T-helper 2 cell treated with Interferon-gamma antibody and Interleukin-4, amounts not matched to agents 5 μg/mL and 100 μg/mL, for 36 hours (primary cell): ENCODE measurements at regions not wholly inside any gene's neighbourhood (a gene's known extent, or its start where the extent isn't known, plus 50 kb on each side); places are given as distances from the start of the nearest gene placed in this dataset.

Experiments
- DNase-seq: peaks from one replicate; pipeline ENCODE4 v3.0.0; 2021; ENCODE audit warnings: low spot score
- H3K27ac Mint-ChIP-seq: one replicate; pipeline ENCODE4 v1.8.0; 2021; ENCODE audit warnings: mild to moderate bottlenecking, mixed read lengths
- H3K27me3 Mint-ChIP-seq: one replicate; pipeline ENCODE4 v1.8.0; 2021; ENCODE audit warnings: low read depth, mixed read lengths
- H3K36me3 Mint-ChIP-seq: one replicate; pipeline ENCODE4 v1.8.0; 2021; ENCODE audit warnings: low read depth, mixed read lengths
- H3K4me1 Mint-ChIP-seq: one replicate; pipeline ENCODE4 v1.8.0; 2021; ENCODE audit warnings: low read depth, mixed read lengths
- H3K4me3 Mint-ChIP-seq: one replicate; pipeline ENCODE4 v1.8.0; 2022; ENCODE audit warnings: mild to moderate bottlenecking, moderate library complexity, mixed read lengths
- H3K9me3 Mint-ChIP-seq: one replicate; pipeline ENCODE4 v1.8.0; 2021; ENCODE audit warnings: mixed read lengths

DNA sequence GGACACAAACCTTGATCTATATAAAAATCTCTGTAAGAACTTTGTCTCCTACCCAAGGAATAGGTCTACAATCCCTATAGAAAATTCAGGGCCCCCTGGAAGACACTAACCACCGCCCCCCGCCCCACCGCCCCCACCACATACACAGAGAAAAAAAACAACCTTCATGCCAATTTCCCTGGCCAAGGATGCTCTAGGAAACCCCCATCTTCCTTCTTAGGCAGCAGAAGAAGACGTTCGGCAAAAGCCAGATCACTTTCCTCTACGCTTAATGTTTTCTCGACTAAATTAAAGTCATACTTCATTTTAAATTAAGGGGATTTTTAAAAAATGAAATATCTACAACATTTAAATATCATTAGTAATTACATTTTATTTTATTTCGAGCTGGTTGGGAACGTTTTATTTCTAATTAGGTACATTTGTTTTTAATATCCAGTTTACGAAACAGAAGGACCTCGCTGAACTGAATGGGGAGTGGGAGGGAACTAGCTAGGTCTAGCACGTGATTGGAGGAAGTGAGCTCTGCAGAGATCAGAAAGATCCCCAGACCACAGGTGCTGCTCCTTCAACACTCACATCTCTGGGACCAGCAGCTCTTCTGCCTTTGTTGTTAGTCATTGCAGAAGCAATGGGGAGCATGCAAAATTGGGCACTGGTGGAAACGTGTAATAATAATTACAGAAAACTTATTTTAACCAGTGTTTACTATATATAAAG lies 472.3 kb downstream of the MN1 start:
- no peak overlapping the region for H3K27ac Mint-ChIP-seq
- no peaks in the 10 kb centered on the region for H3K9me3 Mint-ChIP-seq
- DNase-seq: no peak
- peaks cover 3% of the 10 kb centered on the region for H3K27me3 Mint-ChIP-seq
- no peak overlapping the region for H3K4me3 Mint-ChIP-seq
- no peaks in the 10 kb centered on the region for H3K36me3 Mint-ChIP-seq
- no peaks in the 10 kb centered on the region for H3K4me1 Mint-ChIP-seq

DNA sequence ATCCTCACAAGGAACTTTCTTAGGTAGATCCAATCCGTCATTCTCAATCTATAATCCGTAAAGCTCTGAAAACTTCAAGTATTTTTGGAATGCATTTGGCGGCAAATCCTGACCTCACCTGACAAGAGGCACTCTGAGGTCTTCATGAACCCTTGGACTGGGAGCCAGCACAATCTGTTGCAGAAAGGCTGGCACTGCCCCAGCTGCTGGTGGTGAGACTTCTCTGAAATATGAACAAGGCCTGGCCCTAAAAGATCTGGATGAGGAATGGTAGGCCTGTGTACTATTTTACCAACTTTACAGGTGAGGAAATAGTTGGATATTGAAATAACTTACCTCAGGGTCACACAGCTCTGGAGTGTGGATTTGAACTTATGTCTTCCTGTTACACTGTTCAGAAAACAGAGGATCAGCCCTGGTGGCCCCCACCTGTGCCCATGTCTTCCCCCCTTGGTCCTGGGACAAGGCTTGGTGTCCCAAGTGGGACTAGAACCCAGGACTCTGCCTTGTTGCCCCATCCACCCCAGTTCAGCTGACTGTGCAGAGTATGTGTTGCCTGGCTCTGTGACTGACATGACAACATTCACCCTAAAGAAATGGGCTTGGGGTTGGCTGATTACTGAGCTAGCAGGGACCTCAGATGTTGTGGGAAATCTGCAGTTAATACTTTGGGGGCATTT lies 471.4 kb downstream of the MN1 start:
- Mint-ChIP-seq H3K9me3 (no peaks in the 10 kb centered on the region), H3K27me3 (peaks cover 3% of the 10 kb centered on the region), H3K4me3 (no peak overlapping the region), H3K27ac (no peak overlapping the region), H3K4me1 (no peaks in the 10 kb centered on the region), H3K36me3 (no peaks in the 10 kb centered on the region)
- DNase-seq: no peak

GRCh38 chr22:27331526-27332281 lies 469.9 kb downstream of the MN1 start:
- H3K4me3 Mint-ChIP-seq: no peak overlapping the region
- no peaks in the 10 kb centered on the region for H3K9me3 Mint-ChIP-seq
- no peaks in the 10 kb centered on the region for H3K36me3 Mint-ChIP-seq
- H3K4me1 Mint-ChIP-seq: no peaks in the 10 kb centered on the region
- DNase-seq: no peak
- H3K27me3 Mint-ChIP-seq: peaks cover 3% of the 10 kb centered on the region
- H3K27ac Mint-ChIP-seq: no peak overlapping the region

DNA sequence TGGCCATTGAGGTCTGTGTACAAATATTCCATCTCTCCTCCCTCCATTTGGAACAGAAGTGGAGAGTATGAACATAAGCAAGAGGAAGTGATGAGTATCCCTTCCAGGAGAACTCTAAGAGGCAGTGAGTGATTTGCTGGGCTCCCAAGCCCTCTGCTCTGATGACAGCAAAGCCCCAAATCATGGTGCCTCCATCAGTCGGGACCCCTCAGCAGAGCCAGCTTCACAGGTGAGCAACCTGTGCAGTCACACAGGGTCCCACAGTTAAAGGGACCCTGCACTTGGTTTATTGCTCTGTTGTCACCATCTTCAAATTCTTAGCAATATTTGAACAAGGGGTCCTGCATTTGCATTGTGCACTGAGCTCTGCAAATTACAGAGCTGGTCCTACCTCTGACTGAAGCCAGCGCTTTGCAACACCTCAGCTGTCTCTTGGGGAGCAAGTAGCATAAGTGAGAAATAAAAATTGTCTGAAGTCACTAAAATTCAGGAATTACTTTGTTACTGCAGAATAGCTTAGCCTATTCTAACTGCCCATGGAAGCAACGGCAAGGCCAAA lies 466.4 kb downstream of the MN1 start:
- Mint-ChIP-seq H3K4me1 (no peaks in the 10 kb centered on the region), H3K27ac (no peak overlapping the region), H3K4me3 (no peak overlapping the region), H3K27me3 (peaks cover 3% of the 10 kb centered on the region), H3K9me3 (no peaks in the 10 kb centered on the region), H3K36me3 (no peaks in the 10 kb centered on the region)
- DNase-seq: no peak

DNA sequence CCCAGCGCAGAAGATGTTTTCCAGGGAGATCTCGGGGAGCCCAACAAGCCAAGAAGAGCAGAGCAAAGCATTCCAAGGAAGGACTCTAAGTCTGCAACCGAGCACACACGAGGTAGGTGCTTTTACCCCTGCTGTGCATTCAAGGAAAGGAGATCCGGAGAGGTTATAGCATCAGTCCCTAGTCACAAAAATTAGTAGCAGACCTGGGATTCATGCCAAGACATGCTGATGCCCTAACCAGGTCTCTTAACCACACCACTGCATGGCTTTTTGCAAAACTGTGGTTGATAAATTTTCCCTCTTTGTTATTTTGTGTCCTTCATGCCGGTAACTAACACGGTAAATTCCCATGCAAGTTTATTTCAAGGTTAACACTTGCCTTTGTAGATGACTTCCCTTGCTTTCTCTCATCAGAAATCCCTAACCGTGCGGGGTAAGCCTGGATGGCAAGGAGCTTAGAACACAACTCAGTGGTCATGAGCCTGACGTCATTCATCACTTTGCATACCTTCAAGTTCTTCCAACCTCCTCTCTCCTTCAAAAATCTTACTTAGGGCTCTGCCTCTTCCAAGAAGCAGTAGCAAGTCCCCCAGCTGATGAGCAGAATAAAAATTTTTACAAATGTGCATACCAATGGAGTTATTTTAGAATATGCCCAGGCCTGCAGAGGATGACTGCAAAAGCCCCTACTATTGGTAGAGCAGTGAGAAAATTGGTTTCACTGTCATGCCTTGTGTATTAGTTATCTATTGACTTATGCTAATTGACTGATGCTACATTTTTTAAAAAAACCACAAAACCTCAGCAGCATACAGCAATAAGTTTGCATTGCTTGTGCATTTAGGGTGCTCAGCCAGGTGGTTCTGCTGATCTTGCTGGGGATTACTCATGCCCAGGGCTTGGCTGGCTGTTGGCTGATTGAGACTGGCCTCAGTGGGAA lies 465.1 kb downstream of the MN1 start:
- Mint-ChIP-seq H3K36me3 (no peaks in the 10 kb centered on the region), H3K27ac (no peak overlapping the region), H3K4me1 (no peaks in the 10 kb centered on the region), H3K4me3 (no peak overlapping the region), H3K27me3 (no peaks in the 10 kb centered on the region), H3K9me3 (no peaks in the 10 kb centered on the region)
- DNase-seq: no peak

GRCh38 chr22:27337676-27338075 lies 463.9 kb downstream of the MN1 start:
- Mint-ChIP-seq H3K4me3 (no peak overlapping the region), H3K27ac (no peak overlapping the region), H3K9me3 (no peaks in the 10 kb centered on the region), H3K36me3 (no peaks in the 10 kb centered on the region), H3K27me3 (no peaks in the 10 kb centered on the region), H3K4me1 (no peaks in the 10 kb centered on the region)
- no peak for DNase-seq

DNA sequence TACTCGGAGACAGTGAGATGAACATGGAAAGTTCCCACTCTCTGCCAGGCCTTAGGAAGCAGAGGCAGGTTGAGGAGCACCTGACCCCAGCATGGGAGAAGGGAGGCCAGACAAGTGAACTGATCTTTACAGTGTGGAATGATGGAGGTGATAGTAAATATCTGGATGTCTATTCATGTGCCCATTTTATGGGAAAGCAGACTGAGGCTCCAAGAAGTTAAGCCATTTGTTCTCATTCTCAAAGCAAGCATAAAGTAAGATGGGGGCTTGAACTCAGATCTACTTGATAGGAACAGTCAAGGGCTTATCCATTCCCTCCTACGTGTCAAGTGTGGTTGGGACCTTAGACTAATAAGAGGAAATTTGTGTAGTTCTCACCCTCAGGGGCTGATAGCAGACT lies 461.5 kb downstream of the MN1 start:
- Mint-ChIP-seq H3K36me3 (no peaks in the 10 kb centered on the region), H3K4me3 (no peak overlapping the region), H3K27ac (no peak overlapping the region), H3K4me1 (no peaks in the 10 kb centered on the region), H3K27me3 (no peaks in the 10 kb centered on the region), H3K9me3 (no peaks in the 10 kb centered on the region)
- DNase-seq: no peak

DNA sequence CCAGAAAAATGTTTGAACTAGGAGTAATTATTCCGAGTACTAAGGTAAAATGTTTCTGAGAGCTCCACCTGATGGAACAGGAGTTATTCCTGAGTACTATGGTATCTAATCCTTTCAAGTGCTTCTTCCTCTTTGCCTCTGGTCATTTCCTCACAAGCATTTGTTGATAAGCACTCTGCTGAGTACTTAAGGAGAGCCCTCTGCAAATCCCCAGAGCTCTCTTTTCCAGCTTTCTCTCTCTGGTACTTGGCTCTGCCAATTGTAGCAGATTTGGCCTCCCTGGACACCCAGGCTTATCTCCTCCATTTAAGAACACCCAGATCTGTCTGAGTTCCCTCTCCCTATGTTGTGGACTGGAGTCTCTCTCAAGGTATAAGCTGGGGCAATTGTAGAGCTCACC lies 457.0 kb downstream of the MN1 start:
- no peak overlapping the region for H3K27ac Mint-ChIP-seq
- no peaks in the 10 kb centered on the region for H3K4me1 Mint-ChIP-seq
- H3K36me3 Mint-ChIP-seq: no peaks in the 10 kb centered on the region
- DNase-seq: no peak
- H3K9me3 Mint-ChIP-seq: no peaks in the 10 kb centered on the region
- no peaks in the 10 kb centered on the region for H3K27me3 Mint-ChIP-seq
- H3K4me3 Mint-ChIP-seq: no peak overlapping the region

- H3K27ac Mint-ChIP-seq: no peak overlapping the region
- H3K27me3 Mint-ChIP-seq: no peaks in the 10 kb centered on the region
- H3K4me3 Mint-ChIP-seq: no peak overlapping the region
- H3K9me3 Mint-ChIP-seq: no peaks in the 10 kb centered on the region
- no peaks in the 10 kb centered on the region for H3K4me1 Mint-ChIP-seq
- DNase-seq: no peak
- H3K36me3 Mint-ChIP-seq: no peaks in the 10 kb centered on the region
Observed at GRCh38 chr22:27345691-27346090, 455.9 kb downstream of the MN1 start.

- Mint-ChIP-seq H3K4me1 (no peaks in the 10 kb centered on the region), H3K27ac (no peak overlapping the region), H3K9me3 (no peaks in the 10 kb centered on the region), H3K27me3 (no peaks in the 10 kb centered on the region), H3K4me3 (no peak overlapping the region), H3K36me3 (no peaks in the 10 kb centered on the region)
- no peak for DNase-seq
Observed at GRCh38 chr22:27347951-27348350, 453.6 kb downstream of the MN1 start.

DNA sequence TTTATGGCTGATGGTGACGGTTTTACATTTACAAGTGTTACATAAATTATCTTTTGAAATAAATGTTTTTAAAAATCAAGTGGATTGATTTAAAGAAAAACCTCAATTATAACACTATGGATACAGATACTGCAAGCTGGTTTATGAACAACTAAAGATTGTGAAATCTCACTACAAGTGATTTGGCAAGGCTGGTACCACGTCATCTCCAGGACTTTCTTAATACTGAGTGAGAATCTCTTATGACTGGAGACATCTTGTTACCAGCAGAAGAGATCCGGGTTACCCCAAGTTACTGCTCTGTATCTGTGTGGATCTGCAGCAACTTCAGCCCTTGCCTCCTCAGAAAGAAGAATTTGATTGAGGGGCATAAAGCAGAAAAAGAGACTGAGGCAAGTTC lies 452.9 kb downstream of the MN1 start:
- no peak for DNase-seq
- Mint-ChIP-seq H3K4me3 (no peak overlapping the region), H3K9me3 (no peaks in the 10 kb centered on the region), H3K27ac (no peak overlapping the region), H3K4me1 (no peaks in the 10 kb centered on the region), H3K36me3 (no peaks in the 10 kb centered on the region), H3K27me3 (no peaks in the 10 kb centered on the region)

DNA sequence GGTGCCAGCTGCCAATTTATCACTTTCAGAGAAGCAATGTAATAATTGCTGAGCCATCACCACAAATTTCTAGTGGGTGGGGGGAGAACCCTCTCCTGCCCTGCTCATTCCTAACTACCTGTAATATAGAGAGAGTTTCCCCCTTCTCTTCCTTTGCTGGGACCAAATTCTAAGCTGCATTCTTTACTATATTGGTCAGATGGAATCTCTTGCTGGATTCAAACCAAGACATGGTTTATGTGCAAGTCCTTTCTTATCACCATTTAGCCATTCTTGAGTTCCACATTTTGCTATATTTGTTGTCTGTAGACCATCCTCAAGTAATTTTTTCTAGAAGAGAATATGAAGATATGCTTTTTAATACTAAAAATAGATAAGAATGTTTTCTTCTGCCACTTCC lies 452.1 kb downstream of the MN1 start:
- no peaks in the 10 kb centered on the region for H3K36me3 Mint-ChIP-seq
- no peak for DNase-seq
- peaks cover 5% of the 10 kb centered on the region for H3K9me3 Mint-ChIP-seq
- H3K4me3 Mint-ChIP-seq: no peak overlapping the region
- H3K27ac Mint-ChIP-seq: no peak overlapping the region
- no peaks in the 10 kb centered on the region for H3K27me3 Mint-ChIP-seq
- H3K4me1 Mint-ChIP-seq: no peaks in the 10 kb centered on the region

DNA sequence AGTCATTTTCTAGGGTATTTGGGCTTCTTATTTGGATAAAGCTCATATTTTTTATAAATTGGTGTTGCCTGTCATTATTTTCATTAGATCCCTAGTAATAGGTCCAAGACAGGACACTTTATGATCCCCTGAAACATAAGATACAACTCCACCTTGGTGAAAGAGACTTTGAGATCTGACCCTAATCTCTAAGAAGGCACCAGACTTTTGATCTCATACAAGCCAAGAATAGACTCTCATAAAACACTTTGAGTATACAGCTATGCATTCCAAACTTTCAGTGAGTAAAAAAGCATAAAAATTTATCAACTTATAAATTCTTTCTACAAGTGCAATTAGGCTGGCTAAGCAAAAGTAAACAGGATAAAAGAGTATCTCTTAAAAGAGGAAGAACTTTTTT lies 451.2 kb downstream of the MN1 start:
- Mint-ChIP-seq H3K27ac (no peak overlapping the region), H3K9me3 (peaks cover 5% of the 10 kb centered on the region), H3K4me1 (no peaks in the 10 kb centered on the region)

More for the DNA sequence above, 451.2 kb downstream of the MN1 start:
- Mint-ChIP-seq H3K36me3 (no peaks in the 10 kb centered on the region), H3K27me3 (no peaks in the 10 kb centered on the region), H3K4me3 (no peak overlapping the region)
- no peak for DNase-seq
